Fibroblast of mammary gland (primary cell): ENCODE measurements at regions not wholly inside any gene's neighbourhood (a gene's known extent, or its start where the extent isn't known, plus 50 kb on each side); places are given as distances from the start of the nearest gene placed in this dataset.
A peak's percentile ranks its signal among the peaks of the same experiment; 100 is the strongest.
"Not testable (repeated sequence)": the region's sequence is repeated elsewhere in the genome, so short reads cannot be mapped to it uniquely, and the experiment has no call there.

ENCODE experiments used
- DNase-seq: peaks from one replicate; pipeline ENCODE4 v3.0.0-alpha.2; 2010; ENCODE audit warnings: low read depth
- H3K4me3 ChIP-seq: 2 replicates; pipeline ENCODE4 v1.5.1; 2011; ENCODE audit warnings: low read depth, mild to moderate bottlenecking, low read length, moderate library complexity; ENCODE audit not compliant: control insufficient read depth
- CTCF ChIP-seq: conservative IDR thresholded peaks from 2 replicates; pipeline ENCODE4 v1.5.1; 2011; ENCODE audit warnings: low read depth, low read length, inconsistent platforms; ENCODE audit not compliant: control insufficient read depth, insufficient read depth

- TF ChIP-seq CTCF = peak; percentile 43
- H3K4me3 ChIP-seq = no peak overlapping the region
- peak; percentile 9 for DNase-seq
These were observed 103.6 kb downstream of the RTL3 start for GRCh38 chrX:78555401-78555980.

GRCh38 chrX:78552628-78553027 lies 106.5 kb downstream of the RTL3 start:
- H3K4me3 ChIP-seq, DNase-seq: not testable (repeated sequence)

GRCh38 chrX:78548012-78548411 lies 111.1 kb downstream of the RTL3 start:
- peak; percentile 85 for DNase-seq
- no peak for TF ChIP-seq CTCF
- H3K4me3 ChIP-seq = no peak overlapping the region

- no peak for DNase-seq
- H3K4me3 ChIP-seq = no peak overlapping the region
- no peak for TF ChIP-seq CTCF
These were observed 113.9 kb downstream of the RTL3 start for GRCh38 chrX:78545233-78545632.

GRCh38 chrX:78543281-78543680 lies 115.8 kb downstream of the RTL3 start:
- no peak for DNase-seq
- no peak overlapping the region for H3K4me3 ChIP-seq
- TF ChIP-seq CTCF = no peak

GRCh38 chrX:78540171-78540570 lies 119.0 kb downstream of the RTL3 start:
- peak; percentile 79 for DNase-seq
- H3K4me3 ChIP-seq = no peak overlapping the region
- TF ChIP-seq CTCF = no peak

GRCh38 chrX:78534221-78534620 lies 124.9 kb downstream of the RTL3 start:
- H3K4me3 ChIP-seq = no peak overlapping the region
- DNase-seq = no peak
- TF ChIP-seq CTCF = no peak
